ENCODE measurements at regions not wholly inside any gene's neighbourhood (a gene's known extent, or its start where the extent isn't known, plus 50 kb on each side); places are given as distances from the start of the nearest gene placed in this dataset.
"Not testable (repeated sequence)": the region's sequence is repeated elsewhere in the genome, so short reads cannot be mapped to it uniquely, and the experiment has no call there.

DNA sequence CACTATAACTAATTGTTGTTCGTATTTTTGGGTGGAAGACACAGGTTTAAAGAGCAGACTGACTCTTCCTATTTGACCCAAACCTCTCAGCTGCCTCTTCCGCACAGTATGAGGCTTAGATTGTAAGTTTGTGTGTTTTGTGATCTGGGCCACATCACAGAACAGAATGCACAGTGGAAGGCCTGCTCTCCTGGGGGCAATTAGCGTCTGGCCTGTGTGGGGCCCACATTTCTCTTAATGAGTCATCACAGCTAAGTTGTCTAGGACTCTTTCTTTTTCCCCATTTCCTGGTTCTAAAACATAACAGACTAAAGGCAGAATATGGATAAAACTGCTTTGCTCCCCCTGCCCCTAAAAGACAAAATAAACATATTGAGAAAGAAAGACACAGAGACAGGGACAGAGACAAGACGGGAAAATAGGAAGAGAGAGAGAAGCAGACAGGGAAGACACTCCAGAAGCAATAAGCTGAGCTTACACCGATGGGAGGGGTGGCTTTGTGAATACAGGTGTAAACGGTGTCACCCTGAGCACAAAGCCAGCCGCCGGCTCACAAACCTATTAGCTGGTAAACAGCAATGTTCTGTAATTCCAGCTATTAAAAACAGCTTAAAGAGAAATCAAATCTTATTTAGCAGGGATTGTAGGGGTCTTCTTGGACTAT is 127.4 kb upstream of the OPCML start:
- Histone ChIP-seq H3K27me3 (ENCODE audit: control insufficient read depth, insufficient read depth, low read length) (peaks cover 3% of the 10 kb centered on the region), H3K9ac (ENCODE audit: low read depth, low read length) (no peak overlapping the region), H3K4me3 (ENCODE audit: low read depth, low read length) (no peak overlapping the region), H3K9me3 (ENCODE audit: control insufficient read depth, insufficient read depth, low read length) (no peaks in the 10 kb centered on the region), H3K4me1 (ENCODE audit: control insufficient read depth, insufficient read depth, low read length) (peaks cover 7% of the 10 kb centered on the region), H3K36me3 (ENCODE audit: control insufficient read depth, insufficient read depth, low read length) (no peaks in the 10 kb centered on the region)

DNA sequence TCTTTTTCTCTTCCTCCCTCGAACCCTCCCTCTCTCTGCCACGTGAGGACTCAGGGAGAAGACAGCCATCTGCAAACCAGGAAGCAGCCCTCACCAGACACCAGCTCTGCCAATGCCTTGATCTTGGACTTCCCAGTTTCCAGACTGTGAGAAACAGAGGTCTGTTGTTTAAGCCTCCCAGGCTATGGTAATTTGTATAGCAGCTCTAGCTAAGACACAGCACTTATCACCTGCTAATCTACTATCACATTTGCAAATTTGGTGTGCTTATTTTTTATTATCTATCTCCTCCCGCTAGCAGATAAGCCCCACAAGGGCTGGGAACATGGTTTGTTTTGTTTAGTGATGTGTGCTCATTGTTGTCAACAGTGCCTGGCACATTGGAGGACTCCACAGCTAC is 124.8 kb upstream of the OPCML start:
- H3K36me3 ChIP-seq (ENCODE audit: control insufficient read depth, insufficient read depth, low read length): no peaks in the 10 kb centered on the region
- H3K9me3 ChIP-seq (ENCODE audit: control insufficient read depth, insufficient read depth, low read length): no peaks in the 10 kb centered on the region
- no peak overlapping the region for H3K9ac ChIP-seq (ENCODE audit: low read depth, low read length)
- H3K4me1 ChIP-seq (ENCODE audit: control insufficient read depth, insufficient read depth, low read length): peaks cover 7% of the 10 kb centered on the region
- H3K4me3 ChIP-seq (ENCODE audit: low read depth, low read length): no peak overlapping the region
- peaks cover 3% of the 10 kb centered on the region for H3K27me3 ChIP-seq (ENCODE audit: control insufficient read depth, insufficient read depth, low read length)

DNA sequence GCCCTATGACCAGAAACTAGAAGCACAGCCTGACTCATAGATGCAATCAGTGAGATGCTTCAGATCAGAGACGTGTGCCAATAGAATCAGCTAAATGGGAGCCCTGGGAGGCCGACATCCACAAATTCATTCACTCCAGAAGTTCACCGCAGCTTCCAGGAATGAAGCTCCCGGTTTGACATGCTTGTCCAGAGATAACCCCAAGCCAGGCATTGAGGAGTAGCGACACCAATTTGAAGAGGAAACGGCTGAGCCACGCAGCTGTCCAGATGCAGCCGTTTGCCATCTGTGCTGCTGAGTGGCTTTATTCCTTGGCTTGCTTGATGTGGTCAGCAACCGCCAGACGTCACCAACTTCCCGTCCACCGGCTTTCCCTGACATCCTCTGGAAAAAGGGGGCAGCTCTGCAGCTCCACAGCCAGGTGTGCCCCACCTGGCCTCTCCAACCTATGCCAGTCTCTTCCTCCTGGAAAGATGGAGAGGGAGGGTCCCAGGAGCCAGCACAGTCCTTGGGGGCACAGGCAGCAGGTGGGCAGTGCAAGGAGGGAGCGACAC is 123.9 kb upstream of the OPCML start:
- Histone ChIP-seq H3K9me3 (ENCODE audit: control insufficient read depth, insufficient read depth, low read length) (no peaks in the 10 kb centered on the region), H3K4me3 (ENCODE audit: low read depth, low read length) (no peak overlapping the region), H3K36me3 (ENCODE audit: control insufficient read depth, insufficient read depth, low read length) (no peaks in the 10 kb centered on the region), H3K27me3 (ENCODE audit: control insufficient read depth, insufficient read depth, low read length) (peaks cover 3% of the 10 kb centered on the region), H3K4me1 (ENCODE audit: control insufficient read depth, insufficient read depth, low read length) (peaks cover 7% of the 10 kb centered on the region), H3K9ac (ENCODE audit: low read depth, low read length) (no peak overlapping the region)

DNA sequence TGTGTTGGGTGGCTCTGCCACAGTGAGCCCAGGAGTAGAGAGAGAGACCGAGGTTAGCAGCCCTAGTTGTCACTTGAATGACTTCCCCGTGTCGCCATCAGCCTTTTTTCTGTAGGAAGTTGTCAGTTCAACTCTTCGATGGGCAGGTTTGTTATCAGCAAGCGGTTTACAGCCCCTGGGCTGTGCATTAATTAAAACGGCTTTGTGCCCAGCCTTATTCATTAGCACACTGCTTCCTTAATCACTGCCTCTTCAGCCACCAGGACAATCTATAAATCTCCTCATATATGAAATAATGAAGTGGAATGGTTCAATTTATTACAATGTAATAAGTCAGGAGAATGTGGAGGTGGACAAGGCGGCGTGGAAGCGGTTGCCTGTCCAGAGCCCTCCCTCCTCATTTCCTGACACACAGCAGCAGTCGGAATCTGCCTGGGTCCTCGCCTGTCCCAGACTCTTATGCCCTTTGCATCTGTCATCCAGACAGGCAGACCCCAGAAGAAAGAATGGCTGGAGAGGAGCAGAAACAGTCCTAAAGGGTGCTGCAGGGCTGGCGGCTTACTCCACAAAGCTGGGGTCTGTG is 122.4 kb upstream of the OPCML start:
- Histone ChIP-seq H3K4me3 (ENCODE audit: low read depth, low read length) (no peak overlapping the region), H3K36me3 (ENCODE audit: control insufficient read depth, insufficient read depth, low read length) (no peaks in the 10 kb centered on the region), H3K9me3 (ENCODE audit: control insufficient read depth, insufficient read depth, low read length) (no peaks in the 10 kb centered on the region), H3K27me3 (ENCODE audit: control insufficient read depth, insufficient read depth, low read length) (peaks cover 3% of the 10 kb centered on the region), H3K4me1 (ENCODE audit: control insufficient read depth, insufficient read depth, low read length) (peaks cover 4% of the 10 kb centered on the region), H3K9ac (ENCODE audit: low read depth, low read length) (no peak overlapping the region)

DNA sequence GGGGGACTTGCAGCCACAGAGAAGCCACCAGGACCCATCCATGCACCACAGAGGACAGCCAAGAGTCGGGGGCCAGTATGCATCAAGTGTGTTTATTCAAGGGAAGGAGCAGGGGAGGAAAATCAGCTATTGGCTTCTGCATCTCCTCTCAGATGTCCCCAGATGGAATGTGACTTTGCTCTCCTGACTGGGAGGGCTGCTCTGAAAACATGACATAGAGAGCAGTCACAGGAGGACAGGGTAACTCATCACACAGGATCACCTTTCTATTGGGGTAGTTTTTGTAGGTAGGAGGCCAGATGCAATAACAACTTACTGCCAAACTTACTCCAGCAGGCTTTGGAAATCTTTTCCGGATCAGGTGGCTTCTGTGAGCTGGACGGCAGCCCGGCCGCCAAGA is 121.0 kb upstream of the OPCML start:
- H3K27me3 ChIP-seq (ENCODE audit: control insufficient read depth, insufficient read depth, low read length): peaks cover 3% of the 10 kb centered on the region

DNA sequence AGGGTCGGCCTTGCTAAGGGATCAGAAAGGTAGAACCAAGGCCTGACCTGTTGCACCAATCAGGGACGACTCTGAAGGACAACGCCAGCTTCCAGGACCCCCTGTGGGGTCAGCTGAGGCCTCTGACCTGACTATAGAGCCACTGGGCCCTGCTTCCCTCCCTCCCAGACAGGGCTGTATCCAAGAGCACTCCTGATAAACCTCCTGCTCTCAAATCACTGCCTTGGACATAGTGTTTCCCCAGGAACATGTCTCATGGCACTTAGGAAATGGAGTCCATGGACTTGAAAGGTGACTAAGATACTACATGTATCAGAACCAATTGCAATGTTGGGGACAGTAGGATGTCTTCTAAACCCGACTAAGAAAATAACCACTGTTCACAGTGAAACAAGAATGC is 117.8 kb upstream of the OPCML start:
- no peaks in the 10 kb centered on the region for H3K36me3 ChIP-seq (ENCODE audit: control insufficient read depth, insufficient read depth, low read length)
- peaks cover under 1% of the 10 kb centered on the region for H3K27me3 ChIP-seq (ENCODE audit: control insufficient read depth, insufficient read depth, low read length)
- H3K9me3 ChIP-seq (ENCODE audit: control insufficient read depth, insufficient read depth, low read length): no peaks in the 10 kb centered on the region
- no peak overlapping the region for H3K9ac ChIP-seq (ENCODE audit: low read depth, low read length)
- H3K4me1 ChIP-seq (ENCODE audit: control insufficient read depth, insufficient read depth, low read length): no peaks in the 10 kb centered on the region
- H3K4me3 ChIP-seq (ENCODE audit: low read depth, low read length): no peak overlapping the region

More for the DNA sequence above, 121.0 kb upstream of the OPCML start:
- Histone ChIP-seq H3K4me1 (ENCODE audit: control insufficient read depth, insufficient read depth, low read length) (no peaks in the 10 kb centered on the region), H3K9me3 (ENCODE audit: control insufficient read depth, insufficient read depth, low read length) (no peaks in the 10 kb centered on the region), H3K36me3 (ENCODE audit: control insufficient read depth, insufficient read depth, low read length) (no peaks in the 10 kb centered on the region), H3K9ac (ENCODE audit: low read depth, low read length) (no peak overlapping the region), H3K4me3 (ENCODE audit: low read depth, low read length) (no peak overlapping the region)

DNA sequence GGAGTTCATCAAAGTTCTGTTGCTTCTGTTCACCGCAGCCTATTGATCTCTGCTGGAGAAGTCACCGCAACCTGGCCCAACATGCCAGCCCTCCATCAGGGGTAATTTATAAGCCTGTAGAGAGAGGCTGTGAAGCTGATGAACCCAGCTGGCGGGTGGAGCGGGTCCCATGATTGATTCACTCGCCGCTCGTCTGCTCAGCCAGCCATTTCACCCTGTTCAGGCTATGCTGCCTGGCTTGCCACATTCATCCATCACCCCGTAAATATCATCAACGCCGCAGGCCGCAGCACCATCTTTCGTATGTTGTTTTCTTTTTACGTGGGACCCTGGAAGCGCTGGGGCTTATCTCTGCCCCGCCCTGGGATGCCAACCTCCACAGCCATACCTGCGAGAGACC is 116.7 kb upstream of the OPCML start:
- no peak overlapping the region for H3K9ac ChIP-seq (ENCODE audit: low read depth, low read length)
- no peaks in the 10 kb centered on the region for H3K36me3 ChIP-seq (ENCODE audit: control insufficient read depth, insufficient read depth, low read length)
- no peaks in the 10 kb centered on the region for H3K27me3 ChIP-seq (ENCODE audit: control insufficient read depth, insufficient read depth, low read length)
- H3K4me3 ChIP-seq (ENCODE audit: low read depth, low read length): no peak overlapping the region
- H3K9me3 ChIP-seq (ENCODE audit: control insufficient read depth, insufficient read depth, low read length): no peaks in the 10 kb centered on the region
- H3K4me1 ChIP-seq (ENCODE audit: control insufficient read depth, insufficient read depth, low read length): no peaks in the 10 kb centered on the region

DNA sequence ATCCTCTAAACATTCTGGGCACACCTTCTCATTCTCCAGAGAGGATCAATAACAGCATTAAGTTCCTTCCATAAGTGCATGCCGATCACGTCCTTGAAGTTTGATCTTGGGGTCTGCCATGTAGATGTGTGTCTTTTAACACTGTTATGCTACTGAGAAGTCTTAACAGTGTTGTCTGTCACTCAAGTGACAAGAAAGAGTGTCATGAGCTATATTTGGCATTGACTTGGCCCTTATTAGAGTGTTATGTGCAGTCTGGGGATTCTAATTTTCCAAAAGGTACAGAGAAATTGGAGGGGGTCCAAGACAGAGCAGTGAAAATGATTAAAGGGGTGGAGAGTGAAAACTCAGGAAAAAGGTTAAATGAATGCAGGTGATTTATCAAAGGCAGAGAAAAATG is 107.1 kb upstream of the OPCML start:
- peaks cover 10% of the 10 kb centered on the region for H3K4me1 ChIP-seq (ENCODE audit: control insufficient read depth, insufficient read depth, low read length)
- no peaks in the 10 kb centered on the region for H3K36me3 ChIP-seq (ENCODE audit: control insufficient read depth, insufficient read depth, low read length)
- no peaks in the 10 kb centered on the region for H3K9me3 ChIP-seq (ENCODE audit: control insufficient read depth, insufficient read depth, low read length)
- peaks cover 3% of the 10 kb centered on the region for H3K27me3 ChIP-seq (ENCODE audit: control insufficient read depth, insufficient read depth, low read length)
- no peak overlapping the region for H3K4me3 ChIP-seq (ENCODE audit: low read depth, low read length)
- no peak overlapping the region for H3K9ac ChIP-seq (ENCODE audit: low read depth, low read length)

DNA sequence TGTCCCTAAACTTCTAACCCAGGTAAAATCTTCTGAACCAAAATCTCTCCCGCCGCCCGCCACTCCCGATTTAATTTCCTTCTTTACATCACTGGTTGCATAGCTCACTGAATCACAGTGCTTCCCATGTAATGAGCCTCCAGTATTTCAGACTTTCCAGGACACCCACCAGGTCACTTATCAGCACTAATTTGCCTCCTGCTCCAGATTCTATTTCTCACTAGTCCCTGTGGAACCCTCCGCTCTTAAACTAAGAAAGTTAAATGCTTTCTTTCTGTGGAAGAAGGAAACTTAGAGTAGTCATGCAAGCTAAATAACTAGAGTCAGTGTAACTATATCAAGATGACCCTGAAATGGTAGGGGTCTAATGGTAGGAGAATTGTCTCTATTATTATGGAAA is 106.6 kb upstream of the OPCML start:
- no peaks in the 10 kb centered on the region for H3K36me3 ChIP-seq (ENCODE audit: control insufficient read depth, insufficient read depth, low read length)
- no peak overlapping the region for H3K4me3 ChIP-seq (ENCODE audit: low read depth, low read length)
- H3K4me1 ChIP-seq (ENCODE audit: control insufficient read depth, insufficient read depth, low read length): peaks cover 10% of the 10 kb centered on the region
- no peak overlapping the region for H3K9ac ChIP-seq (ENCODE audit: low read depth, low read length)
- peaks cover 3% of the 10 kb centered on the region for H3K27me3 ChIP-seq (ENCODE audit: control insufficient read depth, insufficient read depth, low read length)
- H3K9me3 ChIP-seq (ENCODE audit: control insufficient read depth, insufficient read depth, low read length): no peaks in the 10 kb centered on the region

DNA sequence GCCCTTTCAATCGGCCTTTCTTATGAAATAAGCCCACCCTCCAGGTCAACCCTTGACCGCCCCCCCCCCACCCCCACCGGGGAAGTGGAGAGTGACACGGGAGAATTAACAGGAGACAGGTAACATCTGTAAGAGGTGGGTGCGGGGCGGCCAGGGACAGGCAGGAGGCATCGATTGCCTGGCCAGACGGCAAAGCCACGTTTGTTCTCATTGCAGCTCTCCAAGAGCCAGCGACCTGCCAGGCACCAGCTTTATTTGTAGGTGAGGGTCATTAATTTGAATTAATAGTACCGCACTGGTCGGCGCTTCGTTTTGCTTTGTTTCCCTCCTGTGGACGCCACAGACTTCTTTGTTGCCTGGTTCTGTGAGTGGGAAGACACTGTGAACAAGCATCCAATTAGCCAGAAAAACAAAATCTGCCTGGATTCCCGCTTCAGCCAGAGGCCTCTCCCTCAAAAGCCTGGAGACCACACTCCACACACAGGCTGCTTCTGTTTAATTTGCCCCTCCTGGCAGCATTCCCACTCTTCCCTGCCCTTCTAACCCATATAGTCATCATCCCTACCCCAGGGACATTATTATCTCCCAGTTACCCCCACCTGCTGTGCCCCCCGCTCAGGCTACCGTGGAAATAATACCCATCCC is 104.5 kb upstream of the OPCML start:
- H3K4me1 ChIP-seq (ENCODE audit: control insufficient read depth, insufficient read depth, low read length): peaks cover 10% of the 10 kb centered on the region
- H3K27me3 ChIP-seq (ENCODE audit: control insufficient read depth, insufficient read depth, low read length): peaks cover 3% of the 10 kb centered on the region
- H3K36me3 ChIP-seq (ENCODE audit: control insufficient read depth, insufficient read depth, low read length): no peaks in the 10 kb centered on the region
- H3K9ac ChIP-seq (ENCODE audit: low read depth, low read length): no peak overlapping the region
- no peak overlapping the region for H3K4me3 ChIP-seq (ENCODE audit: low read depth, low read length)
- H3K9me3 ChIP-seq (ENCODE audit: control insufficient read depth, insufficient read depth, low read length): no peaks in the 10 kb centered on the region

DNA sequence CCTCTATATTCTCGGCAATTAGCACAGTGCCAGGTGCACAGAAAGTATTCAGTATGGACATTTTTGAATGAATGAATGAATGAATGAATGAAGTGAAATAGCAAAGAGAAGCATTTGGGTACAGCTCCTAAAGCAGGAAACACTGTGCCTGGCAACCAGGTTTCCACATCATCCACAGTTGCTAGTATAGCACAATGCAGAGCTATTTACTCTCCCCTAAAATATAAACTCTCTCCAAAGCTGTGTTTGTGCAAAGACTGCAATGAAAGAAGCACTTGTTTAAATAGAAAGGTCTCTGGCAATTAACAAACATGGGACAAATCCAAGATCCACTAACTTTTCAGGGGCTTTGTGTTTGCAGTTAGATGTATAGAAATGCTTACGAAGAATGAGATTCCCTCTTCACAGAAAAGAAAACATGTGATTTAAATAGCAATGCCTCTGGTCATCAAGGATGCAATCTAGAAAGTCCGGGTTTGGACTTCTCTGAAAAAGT is 103.0 kb upstream of the OPCML start:
- H3K36me3 ChIP-seq (ENCODE audit: control insufficient read depth, insufficient read depth, low read length): no peaks in the 10 kb centered on the region
- no peak overlapping the region for H3K4me3 ChIP-seq (ENCODE audit: low read depth, low read length)
- no peaks in the 10 kb centered on the region for H3K9me3 ChIP-seq (ENCODE audit: control insufficient read depth, insufficient read depth, low read length)
- peak overlapping the region; percentile 37 for H3K9ac ChIP-seq (ENCODE audit: low read depth, low read length)
- peaks cover 3% of the 10 kb centered on the region for H3K27me3 ChIP-seq (ENCODE audit: control insufficient read depth, insufficient read depth, low read length)
- peaks cover 10% of the 10 kb centered on the region for H3K4me1 ChIP-seq (ENCODE audit: control insufficient read depth, insufficient read depth, low read length)

DNA sequence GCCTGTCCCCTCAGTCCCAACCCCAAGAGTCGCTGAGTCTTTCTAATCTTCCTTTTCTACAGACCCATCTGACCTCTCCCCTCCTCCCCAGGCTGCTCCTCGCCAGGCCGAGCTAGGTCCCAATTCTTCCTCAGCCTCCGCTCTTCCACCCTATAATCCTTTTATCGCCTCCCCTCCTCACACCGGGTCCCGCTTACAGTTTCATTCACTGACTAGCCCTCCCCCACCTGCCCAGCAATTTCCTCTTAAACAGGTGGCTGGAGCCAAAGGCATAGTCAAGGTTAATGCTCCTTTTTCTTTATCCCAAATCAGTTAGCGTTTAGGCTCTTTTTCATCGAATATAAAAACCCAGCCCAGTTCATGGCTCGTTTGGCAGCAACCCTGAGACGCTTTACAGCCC is 96.1 kb upstream of the OPCML start:
- not testable (repeated sequence) for H3K9ac ChIP-seq (ENCODE audit: low read depth, low read length); H3K4me3 ChIP-seq (ENCODE audit: low read depth, low read length); H3K4me1 ChIP-seq (ENCODE audit: control insufficient read depth, insufficient read depth, low read length); H3K27me3 ChIP-seq (ENCODE audit: control insufficient read depth, insufficient read depth, low read length); H3K36me3 ChIP-seq (ENCODE audit: control insufficient read depth, insufficient read depth, low read length); H3K9me3 ChIP-seq (ENCODE audit: control insufficient read depth, insufficient read depth, low read length)
